ENCODE measurements at regions not wholly inside any gene's neighbourhood (a gene's known extent, or its start where the extent isn't known, plus 50 kb on each side); places are given as distances from the start of the nearest gene placed in this dataset.
"Not testable (repeated sequence)": the region's sequence is repeated elsewhere in the genome, so short reads cannot be mapped to it uniquely, and the experiment has no call there.

DNA sequence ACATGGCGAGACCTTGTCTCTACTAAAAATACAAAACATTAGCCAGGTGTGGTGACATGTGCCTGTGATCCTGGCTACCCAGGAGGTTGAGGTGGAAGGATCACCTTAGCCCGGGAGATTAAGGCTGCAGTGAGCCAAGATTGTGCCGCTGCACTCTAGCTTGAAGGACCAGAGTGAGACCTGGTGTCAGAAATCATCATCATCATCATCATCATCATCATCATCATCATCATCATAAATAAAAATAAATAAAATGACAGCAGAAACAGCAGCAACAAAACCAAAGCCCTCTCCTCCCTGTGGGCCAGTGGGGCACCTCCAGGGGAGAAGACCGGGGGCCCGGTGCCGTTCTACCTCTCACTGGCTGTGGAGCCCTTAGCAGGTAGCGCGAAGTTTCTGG is 281.9 kb upstream of the CRY1 start:
- H3K9ac ChIP-seq (ENCODE audit: low read depth in 1 of 2, low read length in 2 of 2), result no peak overlapping the region
- no peak overlapping the region for H3K27ac ChIP-seq (ENCODE audit: low read depth, low read length)
- no peaks in the 10 kb centered on the region for H3K9me3 ChIP-seq (ENCODE audit: control insufficient read depth in 1 of 2, low read length in 2 of 2)
- H3K27me3 ChIP-seq (ENCODE audit: control insufficient read depth in 1 of 2, insufficient read depth in 2 of 2, low read length in 2 of 2), result no peaks in the 10 kb centered on the region
- H3K36me3 ChIP-seq (ENCODE audit: control insufficient read depth in 1 of 2, insufficient read depth in 2 of 2, low read length in 2 of 2), result no peaks in the 10 kb centered on the region
- peaks cover 2 to 6% of the 10 kb centered on the region in 2 donors for H3K4me1 ChIP-seq (ENCODE audit: control insufficient read depth in 1 of 2, insufficient read depth in 2 of 2, low read length in 2 of 2)
- H3K4me3 ChIP-seq (ENCODE audit: low read depth in 1 of 2, low read length in 2 of 2), result no peak overlapping the region

DNA sequence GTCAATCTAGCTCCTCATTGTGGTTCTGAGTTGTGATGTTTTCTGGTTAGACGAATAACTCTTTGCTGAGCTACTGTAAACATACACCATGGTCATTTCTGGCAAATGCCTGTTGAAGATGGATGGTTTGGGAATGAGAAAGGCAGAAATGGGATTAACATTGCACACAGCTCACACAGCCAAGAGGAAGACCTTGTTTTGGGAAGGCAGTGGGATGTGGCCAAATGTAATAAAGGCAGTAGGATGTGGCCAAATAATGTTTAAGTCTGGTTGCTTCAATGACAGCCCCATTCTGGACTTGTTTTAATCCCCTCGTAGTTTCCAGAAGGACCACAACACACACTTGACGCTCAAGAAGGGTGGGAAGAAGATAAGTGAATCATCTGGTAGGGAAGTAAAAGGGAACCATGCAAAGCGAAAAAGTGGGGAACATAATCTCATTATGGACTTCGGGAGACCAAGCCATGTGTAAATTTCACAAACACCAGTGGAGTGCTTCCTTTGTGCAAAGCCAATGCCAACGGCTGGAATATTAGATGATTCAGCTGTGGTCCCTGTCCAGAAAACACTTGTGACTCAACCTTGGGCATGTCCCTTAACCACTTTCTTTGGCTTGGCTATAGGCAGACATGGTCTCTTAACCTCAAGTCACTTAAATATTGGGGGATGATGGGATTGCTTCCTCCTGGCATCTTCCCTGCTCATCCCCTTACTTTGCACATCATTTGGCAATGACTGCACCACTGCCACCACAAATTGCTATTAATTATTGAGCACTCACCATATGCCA is 284.4 kb upstream of the CRY1 start:
- Histone ChIP-seq H3K9me3 (ENCODE audit: control insufficient read depth in 1 of 2, low read length in 2 of 2) (no peaks in the 10 kb centered on the region), H3K27me3 (ENCODE audit: control insufficient read depth in 1 of 2, insufficient read depth in 2 of 2, low read length in 2 of 2) (no peaks in the 10 kb centered on the region), H3K4me1 (ENCODE audit: control insufficient read depth in 1 of 2, insufficient read depth in 2 of 2, low read length in 2 of 2) (peaks cover 6 to 10% of the 10 kb centered on the region in 2 donors), H3K27ac (ENCODE audit: low read depth, low read length) (no peak overlapping the region), H3K4me3 (ENCODE audit: low read depth in 1 of 2, low read length in 2 of 2) (no peak overlapping the region), H3K36me3 (ENCODE audit: control insufficient read depth in 1 of 2, insufficient read depth in 2 of 2, low read length in 2 of 2) (no peaks in the 10 kb centered on the region), H3K9ac (ENCODE audit: low read depth in 1 of 2, low read length in 2 of 2) (no peak overlapping the region)

GRCh38 chr12:107378609-107379008 is 285.3 kb upstream of the CRY1 start:
- Histone ChIP-seq H3K4me3 (ENCODE audit: low read depth in 1 of 2, low read length in 2 of 2) (no peak overlapping the region), H3K4me1 (ENCODE audit: control insufficient read depth in 1 of 2, insufficient read depth in 2 of 2, low read length in 2 of 2) (peaks cover 6 to 10% of the 10 kb centered on the region in 2 donors), H3K27ac (ENCODE audit: low read depth, low read length) (no peak overlapping the region), H3K9me3 (ENCODE audit: control insufficient read depth in 1 of 2, low read length in 2 of 2) (no peaks in the 10 kb centered on the region), H3K27me3 (ENCODE audit: control insufficient read depth in 1 of 2, insufficient read depth in 2 of 2, low read length in 2 of 2) (no peaks in the 10 kb centered on the region), H3K9ac (ENCODE audit: low read depth in 1 of 2, low read length in 2 of 2) (no peak overlapping the region), H3K36me3 (ENCODE audit: control insufficient read depth in 1 of 2, insufficient read depth in 2 of 2, low read length in 2 of 2) (no peaks in the 10 kb centered on the region)

- H3K27ac ChIP-seq (ENCODE audit: low read depth, low read length); H3K27me3 ChIP-seq (ENCODE audit: control insufficient read depth in 1 of 2, insufficient read depth in 2 of 2, low read length in 2 of 2); H3K4me3 ChIP-seq (ENCODE audit: low read depth in 1 of 2, low read length in 2 of 2); H3K36me3 ChIP-seq (ENCODE audit: control insufficient read depth in 1 of 2, insufficient read depth in 2 of 2, low read length in 2 of 2); H3K4me1 ChIP-seq (ENCODE audit: control insufficient read depth in 1 of 2, insufficient read depth in 2 of 2, low read length in 2 of 2); H3K9ac ChIP-seq (ENCODE audit: low read depth in 1 of 2, low read length in 2 of 2); H3K9me3 ChIP-seq (ENCODE audit: control insufficient read depth in 1 of 2, low read length in 2 of 2): not testable (repeated sequence)
Observed at GRCh38 chr12:107379142-107379851, 285.9 kb upstream of the CRY1 start.

- H3K36me3 ChIP-seq (ENCODE audit: control insufficient read depth in 1 of 2, insufficient read depth in 2 of 2, low read length in 2 of 2), result no peaks in the 10 kb centered on the region
- H3K4me1 ChIP-seq (ENCODE audit: control insufficient read depth in 1 of 2, insufficient read depth in 2 of 2, low read length in 2 of 2), result peaks cover 6 to 10% of the 10 kb centered on the region in 2 donors
- H3K9me3 ChIP-seq (ENCODE audit: control insufficient read depth in 1 of 2, low read length in 2 of 2), result no peaks in the 10 kb centered on the region
- H3K4me3 ChIP-seq (ENCODE audit: low read depth in 1 of 2, low read length in 2 of 2), result peak overlapping the region in 1 of 2 donors; percentile 20
- H3K27ac ChIP-seq (ENCODE audit: low read depth, low read length), result no peak overlapping the region
- no peak overlapping the region for H3K9ac ChIP-seq (ENCODE audit: low read depth in 1 of 2, low read length in 2 of 2)
- H3K27me3 ChIP-seq (ENCODE audit: control insufficient read depth in 1 of 2, insufficient read depth in 2 of 2, low read length in 2 of 2), result no peaks in the 10 kb centered on the region
Observed at GRCh38 chr12:107379852-107380567, 286.7 kb upstream of the CRY1 start.

DNA sequence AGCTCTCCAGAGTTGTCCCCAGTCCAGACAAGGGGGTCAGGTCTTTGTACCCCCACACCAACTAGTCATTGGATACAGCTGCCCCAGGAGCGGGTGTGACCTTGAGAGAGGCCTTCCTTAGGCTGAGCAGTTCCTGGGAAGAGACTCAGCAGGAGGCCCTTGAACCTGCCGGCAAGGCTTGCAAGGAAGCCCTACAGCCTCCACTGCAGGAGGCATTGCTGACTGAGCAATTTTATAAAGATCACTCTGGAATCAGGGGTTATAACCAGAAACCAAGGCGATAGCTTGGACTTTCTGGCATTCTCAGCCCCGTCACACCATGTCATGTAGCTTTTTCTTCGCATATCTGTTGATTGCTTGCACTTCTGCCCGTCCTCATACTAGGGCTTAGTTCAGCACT is 291.3 kb upstream of the CRY1 start:
- Histone ChIP-seq H3K27me3 (ENCODE audit: control insufficient read depth in 1 of 2, insufficient read depth in 2 of 2, low read length in 2 of 2) (no peaks in the 10 kb centered on the region), H3K9ac (ENCODE audit: low read depth in 1 of 2, low read length in 2 of 2) (no peak overlapping the region), H3K9me3 (ENCODE audit: control insufficient read depth in 1 of 2, low read length in 2 of 2) (no peaks in the 10 kb centered on the region), H3K4me3 (ENCODE audit: low read depth in 1 of 2, low read length in 2 of 2) (no peak overlapping the region), H3K4me1 (ENCODE audit: control insufficient read depth in 1 of 2, insufficient read depth in 2 of 2, low read length in 2 of 2) (peaks cover 6 to 9% of the 10 kb centered on the region in 2 donors), H3K36me3 (ENCODE audit: control insufficient read depth in 1 of 2, insufficient read depth in 2 of 2, low read length in 2 of 2) (no peaks in the 10 kb centered on the region), H3K27ac (ENCODE audit: low read depth, low read length) (no peak overlapping the region)

GRCh38 chr12:107385509-107385908 is 292.2 kb upstream of the CRY1 start:
- Histone ChIP-seq H3K27ac (ENCODE audit: low read depth, low read length) (no peak overlapping the region), H3K9ac (ENCODE audit: low read depth in 1 of 2, low read length in 2 of 2) (no peak overlapping the region), H3K27me3 (ENCODE audit: control insufficient read depth in 1 of 2, insufficient read depth in 2 of 2, low read length in 2 of 2) (no peaks in the 10 kb centered on the region), H3K9me3 (ENCODE audit: control insufficient read depth in 1 of 2, low read length in 2 of 2) (no peaks in the 10 kb centered on the region), H3K4me3 (ENCODE audit: low read depth in 1 of 2, low read length in 2 of 2) (no peak overlapping the region), H3K36me3 (ENCODE audit: control insufficient read depth in 1 of 2, insufficient read depth in 2 of 2, low read length in 2 of 2) (no peaks in the 10 kb centered on the region), H3K4me1 (ENCODE audit: control insufficient read depth in 1 of 2, insufficient read depth in 2 of 2, low read length in 2 of 2) (peaks cover under 1 to 1% of the 10 kb centered on the region in 2 donors)

DNA sequence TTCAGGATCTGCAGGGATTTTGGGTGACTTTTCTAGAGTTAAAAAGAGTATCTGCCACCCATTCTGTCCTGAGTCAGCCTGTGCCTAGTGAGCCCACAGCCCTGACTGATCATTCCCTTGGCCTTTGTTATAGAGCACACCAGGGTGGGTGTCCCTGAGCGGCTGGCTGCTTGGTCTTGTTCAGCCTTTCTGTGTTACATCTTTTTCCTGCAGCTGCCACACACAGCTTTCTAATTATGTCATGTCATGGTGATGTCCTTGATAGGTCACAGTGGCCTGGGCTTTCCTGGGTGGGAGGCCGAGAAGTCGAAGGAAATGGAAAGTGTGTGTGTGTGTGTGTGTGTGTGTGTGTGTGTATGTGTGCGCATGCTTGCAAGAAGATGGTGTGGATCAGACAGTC is 293.2 kb upstream of the CRY1 start:
- Histone ChIP-seq H3K27ac (ENCODE audit: low read depth, low read length) (no peak overlapping the region), H3K9ac (ENCODE audit: low read depth in 1 of 2, low read length in 2 of 2) (no peak overlapping the region), H3K9me3 (ENCODE audit: control insufficient read depth in 1 of 2, low read length in 2 of 2) (no peaks in the 10 kb centered on the region), H3K36me3 (ENCODE audit: control insufficient read depth in 1 of 2, insufficient read depth in 2 of 2, low read length in 2 of 2) (no peaks in the 10 kb centered on the region), H3K4me1 (ENCODE audit: control insufficient read depth in 1 of 2, insufficient read depth in 2 of 2, low read length in 2 of 2) (no peaks in the 10 kb centered on the region), H3K4me3 (ENCODE audit: low read depth in 1 of 2, low read length in 2 of 2) (no peak overlapping the region), H3K27me3 (ENCODE audit: control insufficient read depth in 1 of 2, insufficient read depth in 2 of 2, low read length in 2 of 2) (no peaks in the 10 kb centered on the region)

DNA sequence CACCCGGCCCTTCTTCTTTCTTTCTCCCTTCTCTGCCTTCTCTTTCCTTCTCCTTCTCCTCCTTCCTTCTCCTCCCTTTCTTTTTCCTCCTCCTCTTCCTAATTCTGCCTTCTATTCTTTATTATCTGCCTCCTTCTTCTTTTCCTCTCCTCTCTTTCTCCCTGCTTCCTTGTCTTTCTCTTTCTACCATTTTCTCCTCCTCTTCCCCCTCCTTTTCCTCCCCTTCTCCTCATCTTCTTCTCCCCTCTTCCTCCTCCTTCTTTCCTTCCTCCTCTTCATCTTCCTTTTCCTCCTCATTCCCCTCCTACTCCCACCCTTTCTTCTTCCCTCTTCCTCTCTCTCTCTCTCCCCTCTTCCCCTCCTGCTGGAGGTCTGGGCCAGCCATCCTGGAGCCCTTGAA is 294.9 kb upstream of the CRY1 start:
- Histone ChIP-seq H3K27ac (ENCODE audit: low read depth, low read length) (no peak overlapping the region), H3K36me3 (ENCODE audit: control insufficient read depth in 1 of 2, insufficient read depth in 2 of 2, low read length in 2 of 2) (no peaks in the 10 kb centered on the region), H3K9ac (ENCODE audit: low read depth in 1 of 2, low read length in 2 of 2) (no peak overlapping the region), H3K4me1 (ENCODE audit: control insufficient read depth in 1 of 2, insufficient read depth in 2 of 2, low read length in 2 of 2) (no peaks in the 10 kb centered on the region), H3K4me3 (ENCODE audit: low read depth in 1 of 2, low read length in 2 of 2) (no peak overlapping the region), H3K27me3 (ENCODE audit: control insufficient read depth in 1 of 2, insufficient read depth in 2 of 2, low read length in 2 of 2) (no peaks in the 10 kb centered on the region), H3K9me3 (ENCODE audit: control insufficient read depth in 1 of 2, low read length in 2 of 2) (no peaks in the 10 kb centered on the region)

DNA sequence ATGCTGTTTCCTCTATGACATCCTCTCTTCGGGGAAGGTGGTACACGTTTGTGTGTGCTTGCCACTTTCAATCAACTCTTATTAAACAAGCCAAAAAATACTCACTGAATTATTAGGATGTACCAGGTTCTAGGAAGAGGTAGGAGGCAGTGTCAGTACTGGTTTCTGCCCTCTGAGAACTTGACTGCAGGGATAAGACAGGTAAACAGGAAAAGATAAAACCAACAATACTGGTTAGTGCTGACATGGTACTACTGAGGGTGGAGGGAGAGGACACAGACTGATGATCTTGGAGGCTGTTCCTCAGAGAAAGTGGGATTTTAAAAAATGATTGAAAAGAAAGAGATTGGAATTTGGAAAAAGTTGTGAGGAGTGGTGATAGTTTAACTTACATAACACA is 295.2 kb upstream of the PWP1 start:
- Histone ChIP-seq H3K27me3 (ENCODE audit: control insufficient read depth in 1 of 2, insufficient read depth in 2 of 2, low read length in 2 of 2) (no peaks in the 10 kb centered on the region), H3K4me1 (ENCODE audit: control insufficient read depth in 1 of 2, insufficient read depth in 2 of 2, low read length in 2 of 2) (no peaks in the 10 kb centered on the region), H3K4me3 (ENCODE audit: low read depth in 1 of 2, low read length in 2 of 2) (no peak overlapping the region), H3K9ac (ENCODE audit: low read depth in 1 of 2, low read length in 2 of 2) (no peak overlapping the region), H3K27ac (ENCODE audit: low read depth, low read length) (no peak overlapping the region), H3K9me3 (ENCODE audit: control insufficient read depth in 1 of 2, low read length in 2 of 2) (no peaks in the 10 kb centered on the region), H3K36me3 (ENCODE audit: control insufficient read depth in 1 of 2, insufficient read depth in 2 of 2, low read length in 2 of 2) (no peaks in the 10 kb centered on the region)

Measured in duodenal mucosa (tissue), 2 donors.